GM19043 (cell line): ENCODE measurements at regions not wholly inside any gene's neighbourhood (a gene's known extent, or its start where the extent isn't known, plus 50 kb on each side); places are given as distances from the start of the nearest gene placed in this dataset.
"Not testable (repeated sequence)": the region's sequence is repeated elsewhere in the genome, so short reads cannot be mapped to it uniquely, and the experiment has no call there.

Source experiments
- ATAC-seq: cut with Tn5 transposase; IDR thresholded peaks from one replicate; pipeline ENCODE4 v1.9.1; 2021; ENCODE audit warnings: low read depth; ENCODE audit not compliant: unreplicated experiment

DNA sequence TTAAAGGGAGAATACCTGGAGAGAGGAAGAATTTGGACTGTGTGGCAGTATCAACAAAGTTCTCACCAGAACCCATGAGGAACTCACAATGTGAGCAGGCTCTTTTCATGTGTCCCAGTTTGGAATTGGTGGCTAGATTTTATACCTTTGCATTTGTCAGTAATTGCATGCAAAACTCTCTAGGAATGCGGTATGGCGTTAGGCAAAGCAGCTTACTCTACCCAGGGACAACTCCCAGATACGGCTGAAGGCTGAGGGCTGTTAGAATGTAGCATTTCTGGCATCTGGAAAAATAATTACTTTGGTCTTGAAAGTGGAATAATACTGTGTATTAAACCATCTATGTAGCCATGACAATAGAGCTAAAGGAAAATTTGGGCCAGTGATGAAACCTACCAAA is 635.5 kb downstream of the SLC16A7 start:
- ATAC-seq = no peak

DNA sequence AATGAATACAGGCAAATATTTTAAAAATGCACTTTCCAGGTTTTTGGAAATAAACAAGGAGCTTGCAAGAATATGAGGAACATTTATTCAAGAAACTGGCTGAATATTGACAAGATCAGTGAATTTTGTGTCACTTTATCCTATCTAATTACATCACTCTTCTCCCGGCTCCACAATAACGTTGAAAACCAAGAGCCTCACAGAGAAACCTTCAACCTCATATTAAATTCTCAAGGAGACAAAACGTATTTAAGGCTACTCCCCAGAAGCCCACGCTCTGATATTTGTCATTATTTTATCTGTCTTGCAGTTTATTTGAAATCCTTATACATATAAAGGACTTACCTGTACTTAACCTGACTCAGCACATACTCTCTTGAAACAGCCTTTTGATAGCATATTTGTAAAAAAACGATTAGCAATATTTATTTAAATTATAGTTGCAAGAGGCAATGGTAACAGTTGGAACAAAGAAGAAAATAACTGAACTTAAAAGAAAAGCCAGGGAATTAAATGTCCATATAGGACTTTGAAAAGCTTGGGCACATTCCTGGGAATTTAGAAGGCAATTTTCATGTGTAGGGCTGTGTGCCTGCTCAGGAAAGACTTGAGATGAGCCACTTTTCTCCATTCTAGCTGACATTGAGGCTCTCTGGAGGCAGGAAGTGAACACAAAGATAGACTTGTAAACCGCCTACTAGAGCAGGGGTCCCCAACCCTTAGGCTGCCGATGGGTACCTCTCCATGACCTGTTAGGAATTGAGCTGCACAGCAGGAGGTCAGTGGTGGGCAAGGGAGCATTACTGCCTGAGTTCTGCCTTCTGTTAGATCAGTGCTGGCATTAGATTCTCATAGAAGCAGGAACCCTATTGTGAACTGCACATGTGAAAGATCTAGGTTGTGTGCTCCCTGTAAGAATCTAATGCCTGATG is 636.4 kb downstream of the SLC16A7 start:
- no peak for ATAC-seq

DNA sequence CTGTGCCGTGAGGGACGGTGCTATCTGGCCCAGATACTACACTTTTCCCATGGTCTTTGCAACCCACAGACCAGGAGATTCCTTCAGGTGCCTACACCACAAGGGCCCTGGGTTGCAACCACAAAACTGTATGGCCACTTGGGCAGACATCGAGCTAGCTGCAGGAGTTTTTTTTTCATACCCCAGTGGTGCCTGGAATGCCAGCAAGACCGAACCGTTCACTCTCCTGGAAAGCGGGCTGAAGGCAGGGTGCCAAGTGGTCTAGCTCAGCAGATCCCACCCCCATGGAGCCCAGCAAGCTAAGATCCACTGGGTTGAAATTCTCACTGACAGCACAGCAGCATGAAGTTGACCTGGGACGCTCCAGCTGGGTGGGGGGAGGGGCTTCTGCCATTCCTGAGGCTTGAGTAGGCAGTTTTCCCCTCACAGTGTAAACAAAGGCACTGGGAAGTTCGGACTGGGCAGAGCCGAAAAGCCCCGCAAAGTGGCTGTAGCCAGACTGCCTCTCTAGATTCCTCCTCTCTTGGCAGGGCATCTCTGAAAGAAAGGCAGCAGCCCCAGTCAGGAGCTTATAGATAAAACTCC is 638.9 kb downstream of the SLC16A7 start:
- not testable (repeated sequence) for ATAC-seq

DNA sequence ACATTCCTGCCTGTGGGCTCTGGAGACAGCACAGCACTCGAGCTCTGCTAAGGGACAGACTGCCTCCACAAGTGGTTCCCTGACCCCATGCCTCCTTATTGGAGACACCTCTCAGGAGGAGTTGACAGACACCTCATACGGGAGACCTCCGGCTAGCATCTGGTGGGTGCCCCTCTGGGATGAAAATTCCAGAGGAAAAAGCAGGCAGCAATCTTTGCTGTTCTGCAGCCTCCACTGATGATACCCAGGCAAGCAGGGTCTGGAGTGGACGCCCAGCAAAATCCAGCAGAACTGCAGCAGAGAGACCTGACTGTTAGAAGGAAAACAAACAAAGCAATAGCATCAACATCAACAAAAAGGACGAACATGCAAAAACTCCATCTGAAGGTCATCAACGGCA is 639.4 kb downstream of the SLC16A7 start:
- no peak for ATAC-seq

DNA sequence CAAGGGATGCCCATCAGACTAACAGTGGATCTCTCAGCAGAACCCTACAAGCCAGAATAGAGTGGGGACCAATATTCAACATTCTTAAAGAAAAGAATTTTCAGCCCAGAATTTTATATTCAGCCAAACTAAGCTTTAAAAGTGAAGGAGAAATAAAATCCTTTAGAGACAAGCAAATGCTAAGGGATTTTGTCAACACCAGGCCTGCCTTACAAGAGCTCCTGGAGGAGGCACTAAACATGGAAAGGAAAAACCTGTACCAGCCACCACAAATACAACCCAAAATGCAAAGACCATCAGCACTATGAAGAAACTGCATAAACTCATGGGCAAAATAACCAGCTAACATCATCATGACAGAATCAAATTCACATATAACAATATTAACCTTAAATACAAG is 640.6 kb downstream of the SLC16A7 start:
- ATAC-seq = not testable (repeated sequence)

DNA sequence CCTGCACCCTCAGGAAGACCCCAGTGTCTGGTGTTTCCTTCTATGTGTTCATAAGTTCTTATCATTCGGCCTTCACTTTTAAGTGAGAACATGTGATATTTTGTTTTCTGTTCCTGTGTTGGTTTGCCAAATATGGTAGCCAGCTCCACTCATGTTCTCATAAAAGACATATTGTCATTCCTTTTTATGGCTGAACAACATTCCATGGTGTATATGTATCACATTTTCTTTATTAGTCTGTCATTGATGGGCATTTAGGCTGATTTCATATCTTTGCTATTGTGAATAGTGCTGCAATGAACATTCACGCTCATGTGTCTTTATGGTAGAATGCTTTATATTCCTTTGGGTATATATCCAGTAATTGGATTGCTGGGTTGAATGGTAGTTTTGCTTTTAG is 645.1 kb downstream of the SLC16A7 start:
- ATAC-seq = no peak

DNA sequence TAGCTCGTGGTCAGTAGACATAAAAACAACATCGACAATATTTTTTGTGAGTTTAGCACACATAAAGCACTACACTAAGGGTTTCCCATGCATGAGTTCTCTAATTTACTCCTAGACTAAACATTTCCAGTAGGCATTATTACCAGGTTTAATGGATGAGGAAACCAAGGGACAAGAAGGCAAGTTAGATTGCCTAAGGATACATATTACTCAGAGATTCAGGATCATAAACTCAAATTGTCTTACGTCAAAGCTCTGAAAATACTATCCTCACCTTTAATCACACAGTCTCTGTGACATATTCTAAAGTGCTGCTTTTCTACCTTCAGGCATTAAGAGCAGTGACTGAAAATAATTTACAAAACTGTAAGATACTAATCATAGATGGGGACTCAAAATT is 655.3 kb downstream of the SLC16A7 start:
- no peak for ATAC-seq

- ATAC-seq = no peak
Measured at GRCh38 chr12:60252359-60253096, 656.7 kb downstream of the SLC16A7 start.

DNA sequence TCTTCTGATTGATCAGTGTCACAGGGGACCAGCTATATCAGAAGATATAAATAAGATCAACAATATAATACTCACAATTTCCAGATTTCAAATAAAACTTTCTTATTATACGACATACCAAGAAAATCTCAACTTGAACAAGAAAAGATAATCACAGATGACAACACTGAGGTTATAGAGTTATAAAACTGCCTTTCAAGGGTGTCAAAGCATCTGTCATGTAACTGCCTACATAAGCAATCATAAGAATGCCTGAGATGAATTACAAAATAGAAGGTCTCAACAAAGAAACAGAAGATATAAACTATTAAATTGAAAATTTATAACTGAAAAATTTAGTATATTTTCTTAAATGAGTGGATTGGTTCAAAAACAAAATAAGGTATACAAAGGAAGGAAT is 659.2 kb downstream of the SLC16A7 start:
- no peak for ATAC-seq

GRCh38 chr12:60257063-60257462 is 661.2 kb downstream of the SLC16A7 start:
- no peak for ATAC-seq

GRCh38 chr12:60259225-60259624 is 663.4 kb downstream of the SLC16A7 start:
- ATAC-seq = no peak

DNA sequence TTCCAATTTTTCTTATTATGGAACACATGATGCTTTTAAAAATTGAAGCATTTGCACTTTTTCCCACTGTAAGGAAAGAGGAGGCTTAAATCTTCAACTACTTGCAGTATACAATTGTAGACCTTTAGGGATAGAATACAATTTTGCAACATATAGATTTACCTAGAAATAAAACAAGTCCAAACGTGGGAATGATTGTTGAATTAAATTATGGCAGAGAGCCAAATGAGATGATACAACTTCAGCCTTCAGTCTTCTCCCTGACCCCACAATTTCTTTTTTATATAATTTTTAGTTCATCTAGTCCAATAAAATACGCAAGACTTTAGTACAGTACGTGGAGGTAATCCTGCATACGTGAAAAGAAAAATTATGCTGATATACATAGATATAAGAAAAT is 666.5 kb downstream of the SLC16A7 start:
- no peak for ATAC-seq

GRCh38 chr12:60263161-60263560 is 667.3 kb downstream of the SLC16A7 start:
- ATAC-seq = no peak

DNA sequence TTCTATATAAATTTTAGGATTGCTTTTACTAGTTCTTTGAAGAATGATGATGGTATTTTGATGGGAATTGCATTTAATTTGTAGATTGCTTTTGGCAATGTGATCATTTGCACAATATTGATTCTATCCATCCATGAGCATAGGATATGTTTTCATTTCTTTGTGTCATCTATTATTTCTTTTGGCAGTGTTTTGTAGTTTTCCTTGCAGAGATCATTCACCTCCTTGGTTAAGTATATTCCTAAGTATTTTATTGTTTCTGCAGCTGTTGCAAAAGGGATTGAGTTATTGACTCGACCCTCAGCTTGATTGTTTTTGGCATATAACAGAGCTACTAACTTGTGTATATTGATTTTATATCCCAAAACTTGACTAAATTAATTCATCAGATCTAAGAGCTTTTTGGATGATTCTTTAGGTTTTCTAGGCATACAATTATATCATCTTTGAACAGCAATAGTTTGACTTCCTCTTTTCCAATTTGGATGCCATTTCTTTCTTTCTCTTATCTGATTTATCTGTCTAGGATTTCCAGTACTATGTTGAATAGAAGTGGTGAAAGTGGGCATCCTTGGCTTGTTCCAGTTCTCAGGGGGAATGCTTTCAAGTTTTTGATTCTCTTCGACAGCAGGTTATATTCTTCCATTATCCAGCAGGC is 668.1 kb downstream of the SLC16A7 start:
- ATAC-seq = no peak

- no peak for ATAC-seq
Measured at GRCh38 chr12:60265741-60266140, 669.9 kb downstream of the SLC16A7 start.

DNA sequence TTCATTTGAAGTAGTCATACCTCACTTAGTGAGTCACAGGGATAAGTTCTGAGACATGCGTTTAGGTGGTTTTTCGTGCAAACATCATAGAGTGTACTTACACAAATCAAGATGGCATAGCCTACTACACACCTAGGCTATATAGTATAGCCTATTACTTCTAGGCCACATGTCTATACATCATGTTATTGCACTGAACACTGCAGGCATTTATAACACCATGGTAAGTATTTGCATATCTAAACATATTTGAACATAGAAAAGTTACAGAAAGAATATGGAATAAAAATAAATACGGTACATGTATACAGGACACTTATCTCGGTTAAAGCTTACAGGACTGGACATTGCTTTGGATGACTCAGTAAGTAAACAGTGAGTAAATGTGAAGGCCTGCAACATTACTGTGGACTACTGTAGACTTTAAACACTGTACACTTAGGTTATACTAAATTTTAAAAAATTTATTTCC is 670.6 kb downstream of the SLC16A7 start:
- ATAC-seq = no peak

DNA sequence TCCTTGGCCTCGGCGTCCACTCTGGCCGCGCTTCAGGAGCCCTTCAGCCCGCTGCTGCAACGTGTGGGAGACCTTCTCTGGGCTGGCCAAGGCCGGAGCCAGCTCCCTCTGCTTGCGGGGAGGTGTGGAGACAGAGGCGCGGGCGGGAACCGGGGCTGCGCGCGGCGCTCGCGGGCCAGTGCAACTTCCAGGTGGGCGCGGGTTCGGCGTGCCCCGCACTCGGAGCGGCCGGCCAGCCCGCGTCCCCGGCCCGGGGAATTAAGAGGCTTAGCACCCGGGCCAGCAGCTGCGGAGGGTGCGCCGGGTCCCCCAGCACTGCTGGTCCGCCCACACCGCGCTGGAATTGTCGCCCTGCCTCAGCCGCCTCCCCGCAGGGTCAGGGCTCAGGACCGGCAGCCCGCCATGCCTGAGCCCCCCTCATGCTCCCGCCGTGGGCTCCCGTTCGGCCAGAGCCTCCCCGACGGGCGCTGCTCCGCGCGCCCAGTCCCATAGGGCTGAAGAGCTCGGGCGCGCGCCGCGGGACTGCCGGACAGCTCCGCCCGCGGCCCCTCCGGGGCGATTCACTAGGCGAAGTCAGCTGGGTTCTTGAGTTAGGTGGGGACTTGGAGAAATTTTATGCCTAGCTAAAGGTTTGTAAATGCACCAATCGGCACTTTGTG is 673.9 kb downstream of the SLC16A7 start:
- ATAC-seq = no peak

GRCh38 chr12:60271816-60272215 is 676.0 kb downstream of the SLC16A7 start:
- no peak for ATAC-seq

DNA sequence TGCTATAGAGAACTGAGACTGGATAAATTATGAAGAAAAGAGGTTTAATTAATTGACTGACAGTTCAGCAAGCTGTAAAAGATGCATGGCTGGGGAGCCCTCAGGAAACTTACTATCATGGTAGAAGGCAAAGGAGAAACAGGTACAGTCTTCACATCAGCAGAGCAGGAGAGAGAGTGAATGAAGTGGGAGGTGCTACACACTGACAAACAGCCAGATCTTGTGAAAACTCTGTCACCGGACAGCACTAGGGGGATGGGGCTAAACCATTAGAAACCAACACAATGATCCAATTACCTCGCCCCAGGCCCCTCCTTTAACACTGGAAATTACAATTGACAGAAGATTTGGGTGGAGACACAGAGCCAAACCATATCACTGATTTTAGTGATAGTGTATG is 682.4 kb downstream of the SLC16A7 start:
- no peak for ATAC-seq

GRCh38 chr12:60279221-60279620 is 683.4 kb downstream of the SLC16A7 start:
- no peak for ATAC-seq
